T1000 (cell line): ENCODE measurements at regions not wholly inside any gene's neighbourhood (a gene's known extent, or its start where the extent isn't known, plus 50 kb on each side); places are given as distances from the start of the nearest gene placed in this dataset.
"Not testable (repeated sequence)": the region's sequence is repeated elsewhere in the genome, so short reads cannot be mapped to it uniquely, and the experiment has no call there.

Experiments
- DNase-seq: peaks from one replicate; lab custom pipeline; 2025; ENCODE audit warnings: mixed read lengths; lab: John Stamatoyannopoulos, UW

- DNase-seq: no peak
Observed at GRCh38 chr20:48042628-48043027, 257.3 kb upstream of the SULF2 start.

GRCh38 chr20:48041078-48041780 is 255.9 kb upstream of the SULF2 start:
- no peak for DNase-seq

DNA sequence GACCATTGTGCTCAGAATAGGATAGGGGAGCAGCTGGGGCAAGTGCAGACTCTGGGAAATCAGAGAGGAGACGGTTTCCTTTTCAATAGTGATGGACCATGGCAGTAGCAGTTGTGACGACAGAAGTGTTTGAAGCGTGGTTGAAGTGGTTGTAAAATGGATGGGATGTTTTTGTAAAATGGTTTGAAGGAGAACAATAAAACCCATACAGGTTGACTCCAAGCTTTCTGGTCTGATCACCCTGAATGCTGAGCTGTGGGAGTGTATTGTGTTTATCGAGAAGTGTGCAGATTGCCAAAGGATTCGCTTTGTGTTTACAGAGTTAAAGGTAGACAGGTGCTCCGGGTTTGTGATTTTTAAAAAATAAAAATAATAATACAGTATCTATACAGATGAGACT is 255.2 kb upstream of the SULF2 start:
- no peak for DNase-seq

DNA sequence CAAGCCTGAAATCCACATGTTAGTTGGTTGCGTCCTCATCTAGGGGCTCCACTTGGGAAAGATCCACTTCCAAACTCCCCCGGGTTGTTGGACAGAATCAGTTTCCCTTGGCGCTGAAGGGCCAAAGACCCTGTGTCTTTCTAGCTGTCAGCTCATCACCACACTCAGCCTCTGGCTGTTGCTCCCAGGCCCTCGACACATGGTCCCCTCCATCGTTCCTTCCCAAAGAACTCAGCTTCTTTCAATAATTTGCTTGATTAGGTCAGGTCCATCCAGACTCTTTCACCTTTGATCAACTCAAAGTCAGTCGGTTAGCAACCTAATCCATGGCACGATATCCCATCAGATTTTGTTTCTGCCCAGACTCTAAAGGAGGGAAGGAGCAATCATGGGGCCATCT is 254.8 kb upstream of the SULF2 start:
- DNase-seq: no peak

DNA sequence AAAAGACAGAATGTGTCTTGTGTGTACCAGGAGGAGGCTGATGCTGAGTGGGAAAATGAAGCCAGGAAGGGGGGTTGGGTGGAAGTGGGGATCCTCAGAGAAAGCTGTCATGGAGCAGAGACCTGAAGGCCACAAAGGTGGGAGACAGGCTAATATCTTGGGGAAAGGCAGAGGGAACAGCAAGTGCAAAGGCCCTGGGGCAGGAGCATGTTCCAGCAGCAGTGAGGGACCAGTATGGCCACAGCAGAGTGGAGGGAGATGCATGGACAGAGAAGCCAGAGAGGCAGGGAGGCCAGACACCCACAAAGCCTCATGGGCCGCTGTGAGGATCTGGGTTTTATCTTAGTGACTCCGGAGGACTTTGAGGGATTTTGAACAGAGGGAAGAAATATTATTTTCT is 254.2 kb upstream of the SULF2 start:
- no peak for DNase-seq

DNA sequence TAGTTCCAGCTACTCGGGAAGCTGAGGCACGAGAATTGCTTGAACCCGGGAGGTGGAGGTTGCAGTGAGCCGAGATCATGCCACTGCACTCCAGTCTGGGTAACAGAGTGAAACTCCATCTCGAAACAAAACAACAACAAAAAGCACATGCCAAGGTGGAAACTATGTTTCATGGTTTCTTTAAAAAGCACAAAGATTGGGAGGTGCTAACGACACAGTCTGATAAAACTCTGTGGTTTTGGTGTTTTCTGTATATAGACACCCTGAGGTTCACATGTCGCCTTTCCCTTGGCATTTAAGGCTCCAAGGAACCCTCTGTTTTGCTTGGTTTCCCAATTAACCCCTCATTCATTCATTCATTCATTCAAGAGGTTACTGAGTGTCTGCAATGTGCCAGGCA is 253.4 kb upstream of the SULF2 start:
- no peak for DNase-seq

- not testable (repeated sequence) for DNase-seq
Observed at GRCh38 chr20:48037798-48038197, 252.5 kb upstream of the SULF2 start.

GRCh38 chr20:48035961-48036731 is 250.9 kb upstream of the SULF2 start:
- DNase-seq: no peak

DNA sequence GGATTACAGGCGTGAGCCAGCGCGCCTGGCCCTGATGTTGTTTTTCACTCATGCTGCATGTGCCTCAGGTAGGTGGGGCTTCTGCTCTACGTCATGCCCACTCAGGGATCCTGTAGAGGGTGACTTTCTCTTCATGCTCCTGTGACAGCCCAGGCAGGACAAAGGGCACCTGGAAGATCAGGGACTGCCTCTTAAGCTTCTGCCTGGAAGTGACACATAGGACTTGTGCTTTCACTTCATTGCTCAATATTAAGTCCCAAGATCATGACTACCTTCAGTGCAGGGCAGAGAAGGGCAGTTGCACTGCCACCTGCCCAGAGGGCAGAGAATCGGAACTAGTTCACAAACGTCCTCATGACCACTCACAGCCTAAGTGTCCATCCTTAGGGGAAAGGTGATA is 249.5 kb upstream of the SULF2 start:
- no peak for DNase-seq

DNA sequence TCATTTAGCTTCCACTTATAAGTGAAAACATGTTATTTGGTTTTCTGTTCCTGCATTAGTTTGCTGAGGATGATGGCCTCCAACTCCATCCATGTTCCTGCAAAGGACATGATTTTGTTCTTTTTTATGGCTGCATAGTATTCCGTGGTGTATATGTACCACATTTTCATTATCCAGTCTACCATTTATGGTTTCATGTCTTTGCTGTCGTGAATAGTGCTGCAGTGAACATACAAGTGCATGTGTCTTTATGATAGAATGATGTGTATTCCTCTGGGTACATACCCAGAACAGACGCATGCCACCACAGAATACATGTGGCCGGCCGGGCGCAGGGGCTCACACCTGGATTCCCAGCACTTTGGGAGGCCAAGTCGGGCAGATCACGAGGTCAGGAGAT is 247.7 kb upstream of the SULF2 start:
- not testable (repeated sequence) for DNase-seq

- no peak for DNase-seq
Observed at GRCh38 chr20:48031122-48031521, 245.8 kb upstream of the SULF2 start.

GRCh38 chr20:48026981-48027592 is 241.8 kb upstream of the SULF2 start:
- no peak for DNase-seq

DNA sequence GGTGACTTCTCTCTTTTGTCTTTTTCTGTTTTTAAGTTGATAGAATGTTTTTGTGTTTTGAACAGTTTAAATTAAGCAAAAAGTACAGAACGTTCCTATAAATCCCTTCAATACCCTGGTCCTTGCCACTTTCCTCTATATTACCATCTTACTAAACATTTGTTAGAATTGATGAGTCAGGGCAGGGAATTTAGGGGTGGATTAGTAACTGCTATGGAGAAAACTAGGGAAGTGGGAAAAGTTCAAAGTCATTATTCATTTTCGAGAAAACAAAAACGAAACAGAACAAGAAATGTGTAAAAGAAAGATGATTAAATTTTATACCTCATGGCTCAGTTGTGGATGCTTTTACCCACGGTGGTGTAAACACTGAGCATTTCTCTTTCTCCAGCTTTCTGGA is 240.4 kb upstream of the SULF2 start:
- DNase-seq: no peak

- DNase-seq: no peak
Observed at GRCh38 chr20:48025051-48025515, 239.8 kb upstream of the SULF2 start.

DNA sequence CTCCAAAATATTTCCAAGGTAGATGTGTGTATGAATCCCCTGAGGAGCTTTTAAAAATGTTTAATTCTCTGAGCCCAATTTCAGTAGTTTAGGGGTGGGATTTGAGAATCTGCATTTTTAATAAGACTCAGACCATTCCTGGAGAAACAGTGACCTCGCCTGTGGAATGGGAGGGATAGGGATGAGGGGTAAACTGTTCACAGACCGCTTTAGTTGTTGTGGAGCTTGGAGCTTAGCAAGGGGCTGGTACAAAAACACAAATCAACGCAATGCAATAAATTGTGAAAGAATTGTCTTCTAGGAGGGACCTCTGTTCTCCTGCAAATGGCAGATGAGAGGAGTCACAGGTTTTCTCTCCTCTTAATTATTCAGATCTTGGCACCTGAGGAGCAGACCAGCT is 239.3 kb upstream of the SULF2 start:
- no peak for DNase-seq

- not testable (repeated sequence) for DNase-seq
Observed at GRCh38 chr20:48020696-48021095, 235.4 kb upstream of the SULF2 start.

GRCh38 chr20:48019940-48020339 is 234.7 kb upstream of the SULF2 start:
- DNase-seq: no peak

GRCh38 chr20:48019496-48019895 is 234.2 kb upstream of the SULF2 start:
- no peak for DNase-seq

GRCh38 chr20:48018851-48019250 is 233.6 kb upstream of the SULF2 start:
- not testable (repeated sequence) for DNase-seq

DNA sequence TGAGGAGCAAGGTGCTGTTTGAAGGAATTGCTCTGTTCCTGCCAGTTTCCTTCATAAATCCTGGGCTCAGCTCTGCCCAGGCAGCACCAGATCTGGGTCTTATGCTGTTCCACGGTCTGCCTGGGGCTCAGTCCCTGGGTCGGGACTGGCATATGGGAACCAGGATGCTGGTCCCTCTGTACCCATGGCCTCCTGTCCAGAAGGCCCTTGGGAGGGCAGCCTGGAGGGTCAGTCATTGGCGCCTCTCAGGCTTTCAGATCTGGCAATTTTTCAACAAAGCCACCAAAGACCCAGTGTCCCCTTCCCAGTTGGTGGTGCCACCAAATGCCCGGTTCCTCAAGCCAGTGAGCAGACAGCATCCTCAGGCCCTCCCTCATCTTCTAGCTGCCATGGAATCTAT is 232.7 kb upstream of the SULF2 start:
- no peak for DNase-seq

GRCh38 chr20:48017509-48017908 is 232.2 kb upstream of the SULF2 start:
- DNase-seq: no peak

DNA sequence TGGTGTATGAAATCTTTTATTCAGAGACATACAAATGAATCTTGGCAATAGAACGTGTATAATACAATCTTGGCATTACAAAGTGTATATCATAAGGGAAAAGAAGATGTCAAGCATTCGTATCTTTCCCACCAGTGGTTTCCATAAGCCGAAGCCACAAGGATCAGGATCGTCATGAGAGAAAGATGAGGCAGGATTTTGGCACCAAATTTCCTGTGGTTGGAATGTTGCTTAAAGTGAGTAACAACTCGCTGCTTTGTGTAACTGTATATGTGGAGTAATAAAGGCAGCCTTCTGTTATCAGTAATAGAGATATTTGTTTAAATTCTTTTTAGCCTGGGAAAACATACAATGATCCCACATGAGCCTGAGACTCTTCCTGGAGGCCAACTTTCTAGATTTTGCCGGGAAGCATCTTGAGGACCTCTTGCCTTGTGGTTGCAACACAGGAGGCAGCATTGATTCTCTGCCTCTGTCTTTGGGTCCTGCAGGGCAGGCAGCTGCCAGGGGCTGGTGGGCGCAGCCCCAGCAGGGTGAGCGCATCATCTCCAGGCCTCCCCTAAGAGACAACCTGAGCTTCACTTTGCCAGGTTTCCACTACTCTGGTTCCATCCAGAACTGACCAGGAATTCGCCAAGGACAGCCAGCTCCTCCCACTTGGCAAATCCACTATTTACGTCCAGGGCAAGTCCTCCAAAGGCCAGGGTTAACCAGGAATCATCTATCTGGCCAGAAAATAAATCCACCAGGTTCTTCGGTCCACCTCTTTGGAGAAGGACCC is 230.9 kb upstream of the SULF2 start:
- no peak for DNase-seq
